T47D (cell line): ENCODE measurements at regions not wholly inside any gene's neighbourhood (a gene's known extent, or its start where the extent isn't known, plus 50 kb on each side); places are given as distances from the start of the nearest gene placed in this dataset.

Experiments
- DNase-seq, 2 experiments: peaks; one replicate each; pipeline versions ENCODE4 v3.0.0 to v3.0.0-alpha.2; 2011 to 2012; ENCODE audit warnings: low read depth in 1 of 2, low spot score in 1 of 2
- JUND ChIP-seq: IDR thresholded peaks from 2 replicates; pipeline ENCODE4 v1.6.1; 2012; ENCODE audit warnings: low read depth
- in situ Hi-C: cut with HindIII; loops from 2 replicates; pipeline ENCODE4 v1.10.0; 2016; ENCODE audit warnings: low sequenced_read_pairs, low pct_unique_long_range_greater_than_20kb

DNA sequence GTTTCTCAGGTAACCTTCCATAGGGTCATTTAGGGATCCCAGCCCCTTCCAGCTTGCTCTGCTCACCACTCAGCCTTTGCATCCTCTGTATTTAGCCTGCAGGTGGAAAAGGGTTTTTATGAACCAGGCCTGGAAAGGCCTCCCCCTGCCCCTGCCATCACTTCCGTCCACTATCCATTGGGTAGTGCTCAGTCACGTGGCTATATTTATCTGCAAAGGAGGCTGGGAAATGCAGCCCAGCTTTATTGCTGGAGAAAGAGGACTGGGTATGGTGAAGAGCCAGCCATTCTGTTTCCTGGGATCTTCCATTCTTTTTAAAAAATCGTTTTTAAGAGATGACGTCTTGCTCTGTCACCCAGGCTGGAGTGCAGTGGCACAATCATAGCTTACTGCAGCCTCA, 87.0 kb upstream of the MAP1LC3B2 start:
- TF ChIP-seq JUND = no peak
- no peak for DNase-seq
- in situ Hi-C loops = no loop called here

DNA sequence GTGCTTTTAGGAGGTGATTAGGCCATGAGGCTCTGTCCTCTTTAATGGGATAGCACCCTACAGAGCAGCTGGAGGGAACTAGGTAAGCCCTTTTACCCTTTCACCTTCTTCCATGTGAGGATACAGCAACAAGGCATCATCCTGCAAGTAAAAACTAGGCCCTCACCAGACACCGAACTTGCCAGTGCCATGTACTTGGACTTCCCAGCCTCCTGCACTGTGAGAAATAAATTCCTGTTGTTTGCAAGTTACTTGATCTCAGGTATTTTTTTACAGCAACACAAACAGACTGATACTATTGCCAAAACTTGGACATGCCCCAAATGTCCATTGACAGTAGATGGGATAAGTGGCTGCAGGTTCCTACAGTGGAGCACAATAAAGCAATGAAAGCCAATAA, 85.8 kb upstream of the MAP1LC3B2 start:
- no peak for TF ChIP-seq JUND
- peak in 1 of 2 experiments; percentile 36 for DNase-seq
- in situ Hi-C loops = no loop called here

DNA sequence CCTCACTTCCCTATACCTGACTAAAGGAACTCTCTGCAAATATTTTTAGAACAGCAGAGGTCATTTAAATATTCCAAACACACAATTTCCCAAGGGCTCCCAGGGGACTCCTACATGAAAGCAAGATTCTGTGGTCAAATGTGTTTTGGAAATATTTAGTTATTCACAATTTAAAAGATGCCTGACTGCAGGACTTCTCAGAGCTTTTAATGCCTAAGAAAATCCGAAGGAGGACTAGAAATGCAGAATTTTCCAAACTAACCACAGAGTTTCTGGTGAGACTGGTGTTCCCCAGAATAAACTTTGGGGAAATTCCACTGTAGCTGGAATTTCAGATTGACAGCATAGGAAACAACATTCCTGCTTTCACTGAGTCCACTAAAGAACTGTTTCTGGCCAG, 84.8 kb upstream of the MAP1LC3B2 start:
- DNase-seq = no peak
- in situ Hi-C loops = no loop called here

GRCh38 chr12:116474899-116475298, 84.3 kb upstream of the MAP1LC3B2 start:
- in situ Hi-C loops = no loop called here
- TF ChIP-seq JUND = no peak
- no peak for DNase-seq

More for the DNA sequence above, 84.8 kb upstream of the MAP1LC3B2 start:
- no peak for TF ChIP-seq JUND

DNA sequence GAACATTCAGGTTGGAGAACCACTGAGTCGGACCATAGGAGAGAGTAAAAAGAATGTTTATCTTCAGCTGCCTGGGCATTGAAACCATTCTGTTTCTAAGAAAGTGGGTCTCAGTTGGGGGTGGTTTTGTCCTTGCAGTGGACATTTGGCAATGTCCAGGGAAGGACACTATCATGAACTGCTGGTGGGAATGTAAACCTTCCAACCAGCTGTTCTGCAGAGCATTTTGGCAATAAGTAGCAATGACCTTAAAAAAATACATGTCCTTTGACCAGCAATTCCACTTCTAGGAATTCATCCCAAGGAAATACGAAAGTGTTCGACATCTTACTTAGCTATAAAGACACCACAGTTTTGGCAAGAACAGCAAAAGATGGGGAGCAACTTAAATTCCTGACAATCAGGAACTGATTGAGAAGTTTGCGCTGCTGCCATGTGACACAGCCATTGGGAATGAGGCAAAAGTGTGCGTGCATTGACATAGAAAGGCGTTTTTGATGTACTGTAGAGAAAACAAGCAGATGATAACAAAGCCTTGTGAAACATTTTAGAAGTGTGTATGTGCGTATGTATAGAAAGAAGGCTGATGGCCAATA, 82.9 kb upstream of the MAP1LC3B2 start:
- in situ Hi-C loops = no loop called here
- DNase-seq = no peak
- TF ChIP-seq JUND = no peak

DNA sequence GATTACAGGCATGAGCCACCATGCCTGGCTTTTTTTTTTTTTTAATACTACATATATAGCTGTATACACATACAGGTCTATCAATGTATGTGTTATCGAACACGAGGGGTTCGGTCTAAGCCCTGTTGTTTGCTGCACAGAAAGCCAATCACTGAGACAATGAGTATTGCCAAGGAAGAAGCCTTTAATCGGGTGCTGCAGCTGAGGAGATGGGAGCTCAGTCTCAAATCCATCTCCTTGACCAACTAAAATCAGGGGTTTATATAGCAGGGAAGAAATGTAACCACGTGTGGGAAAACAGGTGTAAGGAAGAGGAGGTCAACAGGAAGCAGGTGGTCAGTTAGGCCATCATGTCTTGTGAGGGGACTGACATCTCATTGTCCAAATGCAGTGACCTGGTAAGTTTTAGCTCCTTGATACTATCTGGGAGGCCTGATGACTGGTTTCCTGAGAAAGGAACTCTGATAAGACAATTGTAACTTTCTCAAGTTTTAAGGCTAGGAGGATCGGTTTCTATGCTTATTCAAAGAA, 80.9 kb upstream of the MAP1LC3B2 start:
- TF ChIP-seq JUND = no peak
- in situ Hi-C loops = no loop called here
- DNase-seq = no peak

DNA sequence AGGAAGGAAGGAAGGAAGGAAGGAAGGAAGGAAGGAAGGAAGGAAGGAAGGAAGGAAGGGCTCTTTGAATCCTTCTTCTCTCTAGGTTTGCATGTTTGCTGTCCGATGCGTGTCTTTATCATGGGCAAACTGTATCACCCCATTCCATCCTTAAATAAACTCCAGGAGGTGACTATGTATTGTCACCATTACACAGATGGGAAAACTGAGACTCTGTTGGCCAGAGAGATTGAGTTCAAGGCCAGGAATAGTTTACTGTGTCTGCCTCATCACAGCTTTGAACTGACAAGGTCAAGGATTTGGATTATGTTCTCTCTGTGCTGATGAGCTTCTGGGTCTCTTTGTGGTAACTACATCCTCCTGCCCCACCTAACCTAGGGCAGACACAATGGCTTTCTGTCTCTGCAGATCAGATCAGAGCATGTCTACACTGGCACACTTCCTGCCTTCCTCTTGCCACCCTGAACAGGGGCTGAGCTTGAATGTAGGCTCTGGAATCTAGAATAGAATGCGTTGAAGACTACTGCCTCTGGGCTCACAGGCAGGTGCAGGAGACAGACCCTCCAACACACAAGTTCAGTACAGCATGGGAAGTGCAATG, 78.9 kb upstream of the MAP1LC3B2 start:
- TF ChIP-seq JUND = no peak
- no peak for DNase-seq
- in situ Hi-C loops = no loop called here

GRCh38 chr12:116481726-116482125, 77.5 kb upstream of the MAP1LC3B2 start:
- in situ Hi-C loops = no loop called here

DNA sequence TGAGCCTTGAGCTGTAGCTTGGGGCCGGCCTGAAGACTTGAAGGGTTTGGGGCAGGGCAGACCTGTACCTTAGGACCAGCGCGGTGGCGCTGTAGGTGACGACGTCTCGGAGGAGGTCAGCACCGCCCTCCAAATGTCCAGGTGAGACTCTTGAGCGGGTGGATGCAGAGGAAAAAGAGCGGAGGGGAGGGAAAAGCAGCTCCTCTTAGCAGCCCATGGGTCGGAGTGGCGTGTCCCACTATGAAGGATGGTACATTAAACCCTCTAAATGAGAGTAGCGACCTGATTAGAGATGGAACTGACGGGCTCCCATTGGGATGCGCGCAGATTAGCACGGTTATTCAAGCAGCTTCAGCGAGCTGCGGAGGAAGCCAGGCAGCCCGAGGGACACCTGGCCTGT, 77.0 kb upstream of the MAP1LC3B2 start:
- TF ChIP-seq JUND = no peak

More at GRCh38 chr12:116481726-116482125, 77.5 kb upstream of the MAP1LC3B2 start:
- DNase-seq = no peak
- TF ChIP-seq JUND = no peak

GRCh38 chr12:116482859-116483258, 76.3 kb upstream of the MAP1LC3B2 start:
- in situ Hi-C loops = no loop called here
- no peak for TF ChIP-seq JUND
- DNase-seq = no peak

More for the DNA sequence above, 77.0 kb upstream of the MAP1LC3B2 start:
- in situ Hi-C loops = no loop called here
- DNase-seq = no peak

DNA sequence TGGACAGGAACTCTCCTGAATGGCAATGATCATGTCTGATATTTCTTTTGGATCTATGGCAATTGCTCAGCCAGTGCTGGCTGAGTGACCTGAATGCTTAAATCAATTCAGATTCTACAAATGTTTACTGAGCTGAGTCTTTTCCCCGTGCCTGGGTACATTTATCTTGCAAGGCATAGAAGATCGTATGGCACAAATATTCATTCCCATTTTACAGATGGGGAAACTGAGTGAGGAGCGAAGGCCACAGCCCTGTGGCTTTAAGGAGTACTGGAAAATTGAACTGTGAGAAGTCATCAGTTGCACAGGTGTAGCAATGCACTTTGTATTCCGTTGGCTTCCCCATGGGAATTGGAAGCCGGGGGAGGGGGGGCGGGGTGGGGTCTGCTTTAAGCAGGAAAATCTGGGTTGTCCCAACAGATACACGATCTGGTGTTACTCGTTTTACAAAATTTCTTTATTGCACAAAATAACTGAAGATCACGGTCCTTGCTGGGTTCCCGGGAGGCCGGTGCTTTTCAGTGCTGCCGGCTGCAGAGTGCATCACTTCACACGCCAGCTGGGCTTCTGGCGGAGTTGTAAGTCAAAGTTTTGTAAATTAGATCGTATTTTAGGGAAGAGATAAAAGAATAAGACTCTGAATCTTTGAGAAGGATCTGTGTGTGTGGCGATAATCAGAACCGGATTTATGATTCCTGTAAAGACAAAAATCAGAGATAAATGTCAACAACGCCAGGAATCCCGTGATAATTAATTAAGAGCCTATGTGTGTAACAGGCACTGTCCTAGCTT, 75.0 kb upstream of the MAP1LC3B2 start:
- DNase-seq = no peak
- TF ChIP-seq JUND = no peak
- in situ Hi-C loops = no loop called here

DNA sequence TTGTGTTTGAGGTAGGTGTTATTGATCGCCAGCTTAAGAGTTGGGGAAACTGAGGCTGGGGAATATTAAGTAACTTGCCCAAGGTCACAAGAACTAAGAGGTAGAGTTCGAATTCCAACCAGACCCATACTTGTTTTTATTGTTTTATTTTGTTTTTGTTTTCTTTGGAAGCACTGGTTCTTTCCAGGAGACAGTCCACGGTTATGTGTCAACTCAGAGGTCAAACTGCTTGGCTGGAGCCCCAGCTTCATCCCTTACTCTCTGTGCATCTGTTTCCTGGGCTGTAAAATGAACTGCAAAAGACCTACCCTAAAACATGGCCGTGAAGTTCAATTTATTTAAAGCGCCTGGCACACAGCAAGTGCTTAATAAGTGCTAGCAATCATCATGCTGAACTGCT, 74.4 kb upstream of the MAP1LC3B2 start:
- no peak for DNase-seq
- no peak for TF ChIP-seq JUND

DNA sequence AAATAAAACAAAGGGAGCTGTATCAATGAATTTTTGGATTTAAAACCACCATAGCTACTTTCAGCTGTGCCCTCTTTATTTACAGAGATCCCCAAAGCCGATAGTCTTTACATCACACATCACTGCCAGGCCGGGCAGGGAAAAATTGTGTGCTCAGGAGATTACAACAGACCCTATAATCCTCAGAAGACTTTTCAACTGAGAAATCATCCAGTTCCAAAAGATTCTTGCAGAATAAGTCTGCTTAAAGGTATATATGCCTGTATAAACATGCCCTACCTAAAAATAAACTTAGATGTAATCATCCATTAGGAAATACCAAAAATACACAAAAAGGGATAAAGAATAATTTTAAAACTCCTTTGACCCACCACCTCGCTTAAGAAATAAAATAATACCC, 70.1 kb upstream of the MAP1LC3B2 start:
- in situ Hi-C loops = no loop called here
- no peak for DNase-seq
- no peak for TF ChIP-seq JUND

More for the DNA sequence above, 74.4 kb upstream of the MAP1LC3B2 start:
- in situ Hi-C loops = no loop called here
